ENCODE measurements at regions not wholly inside any gene's neighbourhood (a gene's known extent, or its start where the extent isn't known, plus 50 kb on each side); places are given as distances from the start of the nearest gene placed in this dataset.

DNA sequence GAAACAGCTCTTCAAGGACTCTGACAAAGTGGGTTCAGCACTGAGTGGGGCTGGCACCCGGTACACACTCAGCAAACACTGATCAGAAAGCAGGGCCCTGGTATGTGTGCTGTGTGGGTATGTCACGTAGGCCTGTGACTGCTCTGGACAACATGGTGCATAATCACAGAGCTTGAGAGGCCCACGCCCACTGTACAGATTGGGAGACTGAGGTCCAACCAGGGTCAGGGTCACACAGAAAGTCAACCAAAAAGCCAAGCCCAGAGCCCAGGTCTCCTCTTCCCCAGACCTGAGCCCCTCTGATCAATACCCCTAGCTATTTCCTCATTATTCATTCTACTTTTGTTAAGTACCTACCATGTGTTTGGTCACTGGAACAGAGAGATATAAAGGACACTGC is 166.1 kb upstream of the LINGO1 start:
- POLR2A ChIA-PET (ENCODE audit: low non-redundant PET), result no interaction called here
- TF ChIP-seq, protein P1, sequence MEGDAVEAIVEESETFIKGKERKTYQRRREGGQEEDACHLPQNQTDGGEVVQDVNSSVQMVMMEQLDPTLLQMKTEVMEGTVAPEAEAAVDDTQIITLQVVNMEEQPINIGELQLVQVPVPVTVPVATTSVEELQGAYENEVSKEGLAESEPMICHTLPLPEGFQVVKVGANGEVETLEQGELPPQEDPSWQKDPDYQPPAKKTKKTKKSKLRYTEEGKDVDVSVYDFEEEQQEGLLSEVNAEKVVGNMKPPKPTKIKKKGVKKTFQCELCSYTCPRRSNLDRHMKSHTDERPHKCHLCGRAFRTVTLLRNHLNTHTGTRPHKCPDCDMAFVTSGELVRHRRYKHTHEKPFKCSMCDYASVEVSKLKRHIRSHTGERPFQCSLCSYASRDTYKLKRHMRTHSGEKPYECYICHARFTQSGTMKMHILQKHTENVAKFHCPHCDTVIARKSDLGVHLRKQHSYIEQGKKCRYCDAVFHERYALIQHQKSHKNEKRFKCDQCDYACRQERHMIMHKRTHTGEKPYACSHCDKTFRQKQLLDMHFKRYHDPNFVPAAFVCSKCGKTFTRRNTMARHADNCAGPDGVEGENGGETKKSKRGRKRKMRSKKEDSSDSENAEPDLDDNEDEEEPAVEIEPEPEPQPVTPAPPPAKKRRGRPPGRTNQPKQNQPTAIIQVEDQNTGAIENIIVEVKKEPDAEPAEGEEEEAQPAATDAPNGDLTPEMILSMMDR (conservative IDR thresholded peaks at IDR 0.05; ENCODE audit: low read depth), result no peak
- CTCF ChIA-PET, result interaction anchor here (0.6 to 2.4 kb wide), 4 partner anchors 23 to 230 kb away, joined by 3 to 10 read pairs (median 4); no protein-coding TSS in a partner anchor
- no peak for DNase-seq (ENCODE audit: low spot score)
- H3K27ac ChIP-seq, result no peak overlapping the region

DNA sequence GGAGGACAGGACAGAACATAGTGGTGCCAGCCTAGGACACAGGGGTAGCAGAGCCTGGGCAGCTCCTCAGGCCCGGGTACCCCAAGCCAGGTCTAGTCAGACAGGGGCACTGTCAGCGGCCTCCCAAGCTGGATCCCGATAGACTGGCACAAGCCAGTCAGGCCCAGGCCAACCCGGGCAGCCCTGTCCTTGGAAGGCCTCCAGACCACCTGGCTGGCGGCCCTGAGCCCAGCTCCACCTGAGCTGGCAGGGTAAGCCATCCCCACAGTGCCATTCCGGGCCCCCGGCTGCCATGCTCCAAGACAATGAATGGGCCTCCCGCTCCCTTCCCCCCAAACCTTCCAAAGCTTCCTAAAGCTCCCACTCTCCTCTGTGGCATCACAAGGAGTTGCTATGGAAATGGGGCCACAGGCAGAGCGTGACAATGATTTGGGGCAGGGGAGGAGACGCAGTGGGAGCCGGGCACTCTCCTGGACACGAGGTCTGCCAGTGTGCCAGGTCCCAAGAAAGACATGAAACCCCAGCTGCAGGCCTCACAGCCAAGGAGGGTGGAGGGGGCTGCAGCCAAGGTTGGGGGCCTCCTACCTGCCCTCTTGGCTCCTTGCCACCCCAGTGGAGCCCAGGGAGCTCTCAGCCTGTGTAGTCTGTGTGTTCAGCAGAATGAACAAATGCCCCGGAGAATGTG is 165.6 kb upstream of the LINGO1 start:
- H3K27ac ChIP-seq, result no peak overlapping the region
- no peak for DNase-seq (ENCODE audit: low spot score)
- POLR2A ChIA-PET (ENCODE audit: low non-redundant PET), result no interaction called here
- TF ChIP-seq, protein P1 (conservative IDR thresholded peaks at IDR 0.05; ENCODE audit: low read depth), result no peak
- CTCF ChIA-PET, result interaction anchor here (0.6 to 2.4 kb wide), 3 partner anchors 23 to 229 kb away, joined by 3 to 10 read pairs (median 4); no protein-coding TSS in a partner anchor

DNA sequence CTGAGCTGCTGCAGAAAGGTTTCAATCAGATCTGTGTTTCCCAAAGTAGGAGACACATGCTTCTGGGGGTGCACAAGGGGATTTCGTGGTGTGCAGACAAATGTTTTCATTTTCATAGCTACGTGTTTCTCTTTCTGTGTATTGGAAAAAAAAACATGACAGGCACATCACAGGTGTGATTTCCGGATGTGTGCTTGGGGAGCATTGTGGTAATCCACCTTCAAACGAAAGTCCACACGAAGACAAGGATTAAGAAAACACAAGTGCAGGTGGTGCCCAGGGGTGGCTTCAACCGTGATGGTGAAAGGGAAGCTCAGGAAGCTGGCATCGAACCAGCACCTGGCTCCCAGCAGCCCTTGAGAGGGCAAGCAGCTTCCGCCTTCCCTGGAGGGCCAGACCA is 164.6 kb upstream of the LINGO1 start:
- ChIA-PET POLR2A (ENCODE audit: low non-redundant PET) (no interaction called here), CTCF (no interaction called here)
- TF ChIP-seq, protein P1 (conservative IDR thresholded peaks at IDR 0.05; ENCODE audit: low read depth), result no peak
- no peak overlapping the region for H3K27ac ChIP-seq
- DNase-seq (ENCODE audit: low spot score), result no peak

DNA sequence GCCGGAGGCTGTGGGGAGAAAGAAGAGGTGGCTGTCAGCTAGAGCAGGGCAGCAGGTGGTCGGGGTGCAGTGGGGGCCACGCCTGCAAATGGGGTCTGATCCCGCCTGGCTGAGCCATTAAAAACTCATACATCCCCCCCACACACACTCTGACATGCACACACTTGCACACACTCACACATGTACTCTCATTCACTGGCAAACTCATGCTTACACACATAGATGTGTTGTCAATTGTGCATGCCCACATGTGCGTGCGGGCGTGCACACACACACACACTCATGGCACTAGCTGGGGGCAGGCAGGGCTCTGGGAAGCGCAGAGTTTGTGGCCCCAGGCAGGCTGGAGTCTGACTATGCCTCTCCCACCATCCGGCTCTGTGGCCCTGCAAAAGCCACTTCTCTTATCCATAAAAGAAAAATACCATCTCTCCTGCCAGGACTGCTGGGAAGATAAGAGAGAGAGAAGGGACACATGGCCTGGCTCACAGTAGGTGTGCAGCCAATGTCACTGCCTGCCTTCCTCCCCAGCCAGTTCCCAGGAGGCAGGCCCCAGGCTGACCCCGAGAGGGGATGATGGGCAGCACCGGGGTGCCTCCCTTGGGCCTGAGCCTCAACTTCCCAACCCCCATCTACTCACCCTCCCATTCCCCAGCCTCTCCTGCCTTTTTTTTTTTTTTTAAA is 163.5 kb upstream of the LINGO1 start:
- DNase-seq (ENCODE audit: low spot score), result no peak
- ChIA-PET POLR2A (ENCODE audit: low non-redundant PET) (no interaction called here), CTCF (interaction anchor here (0.6 kb wide), 1 partner anchor 206 kb away, joined by 3 read pairs; no protein-coding TSS in a partner anchor)
- H3K27ac ChIP-seq, result no peak overlapping the region
- TF ChIP-seq, protein P1 (conservative IDR thresholded peaks at IDR 0.05; ENCODE audit: low read depth), result no peak

DNA sequence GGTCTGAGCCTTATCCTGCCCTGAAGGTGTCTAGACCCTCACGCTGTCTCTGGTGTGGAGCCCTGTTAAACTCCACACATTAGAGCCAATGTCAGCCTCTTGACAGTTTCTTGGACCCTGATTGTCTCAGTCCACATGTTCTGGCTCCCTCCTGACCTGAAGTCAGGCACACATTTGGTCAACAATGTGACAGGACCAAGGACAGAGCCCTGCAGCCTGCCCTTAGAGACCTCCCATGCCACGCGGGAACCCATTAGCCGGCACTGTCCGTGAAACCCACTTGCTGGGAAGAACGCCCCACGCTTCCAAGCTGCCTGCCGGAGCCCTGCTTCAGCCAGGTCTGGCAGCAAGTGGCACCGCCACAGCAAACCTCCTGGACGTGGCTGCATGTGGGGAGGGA is 162.7 kb upstream of the LINGO1 start:
- TF ChIP-seq, protein P1 (conservative IDR thresholded peaks at IDR 0.05; ENCODE audit: low read depth), result no peak
- no peak for DNase-seq (ENCODE audit: low spot score)
- H3K27ac ChIP-seq, result no peak overlapping the region
- CTCF ChIA-PET, result interaction anchor here (0.6 kb wide), 1 partner anchor 205 kb away, joined by 3 read pairs; no protein-coding TSS in a partner anchor
- POLR2A ChIA-PET (ENCODE audit: low non-redundant PET), result no interaction called here

DNA sequence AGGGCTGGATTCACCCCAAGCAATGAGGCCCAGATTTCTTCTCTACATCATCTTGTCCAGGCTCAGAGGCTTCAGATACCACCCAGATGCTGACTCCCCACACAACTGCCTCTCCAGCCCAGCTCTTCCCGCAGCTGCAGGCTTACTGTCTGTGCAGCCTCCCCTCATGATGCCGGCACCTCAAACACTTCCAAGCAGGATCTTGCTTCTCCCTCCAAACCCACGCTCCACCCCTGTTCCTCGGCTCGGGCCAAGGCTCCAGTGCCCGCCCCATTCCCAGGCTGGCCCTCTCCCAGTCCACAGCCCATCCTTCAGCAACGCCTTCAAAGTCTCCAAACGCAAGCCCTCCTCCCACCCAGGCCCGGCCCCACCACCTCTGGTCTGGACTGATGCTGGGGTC is 159.2 kb upstream of the LINGO1 start:
- CTCF ChIA-PET, result no interaction called here

More for the DNA sequence above, 159.2 kb upstream of the LINGO1 start:
- POLR2A ChIA-PET (ENCODE audit: low non-redundant PET), result no interaction called here
- no peak overlapping the region for H3K27ac ChIP-seq
- TF ChIP-seq, protein P1 (conservative IDR thresholded peaks at IDR 0.05; ENCODE audit: low read depth), result no peak
- no peak for DNase-seq (ENCODE audit: low spot score)

All from RWPE1 (cell line).